Limb (tissue), 2 donors: ENCODE measurements at regions not wholly inside any gene's neighbourhood (a gene's known extent, or its start where the extent isn't known, plus 50 kb on each side); places are given as distances from the start of the nearest gene placed in this dataset.

Source experiments
- DNase-seq, 2 donors: peaks; one replicate each; pipeline ENCODE4 v3.0.0-alpha.2; 2016; ENCODE audit errors: extremely low spot score in 2 of 2

DNA sequence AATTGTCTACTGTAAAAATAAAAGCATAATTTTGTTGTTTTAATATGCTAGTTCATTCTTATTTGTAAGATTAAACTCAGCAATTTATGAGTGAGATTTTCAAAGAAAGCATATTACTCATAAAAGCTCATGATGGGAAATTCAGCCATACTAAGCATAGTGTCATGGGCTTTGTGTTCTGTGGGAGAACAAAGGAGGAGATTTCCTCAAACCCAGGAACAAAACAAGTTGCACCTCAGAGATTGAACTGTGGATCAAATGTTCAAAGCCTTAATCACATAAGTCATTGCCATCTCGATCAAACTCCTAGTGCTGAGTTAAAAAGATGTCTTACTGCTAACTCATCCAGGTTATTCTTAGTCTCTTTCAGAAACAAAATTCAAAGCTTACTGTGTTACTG lies 85.6 kb upstream of the PDZRN3 start:
- no peak for DNase-seq

DNA sequence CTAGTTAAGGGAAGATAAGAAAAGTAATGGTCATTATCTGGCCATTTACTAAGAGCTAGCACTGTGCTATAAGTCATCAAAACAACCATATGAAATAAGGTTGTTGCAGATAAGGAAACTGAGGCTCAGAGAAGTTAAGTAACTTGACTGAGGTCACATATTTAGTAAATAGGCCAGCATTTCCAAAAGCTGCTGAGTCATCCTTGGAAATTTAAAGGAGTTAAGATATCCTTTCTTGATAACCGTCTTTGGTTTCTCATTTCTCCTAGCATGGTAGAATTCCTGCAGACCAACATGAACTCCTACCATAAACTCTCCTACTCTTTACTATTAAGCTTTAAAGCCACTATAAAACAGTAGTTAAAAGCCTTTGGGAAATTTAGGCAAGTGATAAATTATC lies 85.0 kb upstream of the PDZRN3 start:
- no peak for DNase-seq

DNA sequence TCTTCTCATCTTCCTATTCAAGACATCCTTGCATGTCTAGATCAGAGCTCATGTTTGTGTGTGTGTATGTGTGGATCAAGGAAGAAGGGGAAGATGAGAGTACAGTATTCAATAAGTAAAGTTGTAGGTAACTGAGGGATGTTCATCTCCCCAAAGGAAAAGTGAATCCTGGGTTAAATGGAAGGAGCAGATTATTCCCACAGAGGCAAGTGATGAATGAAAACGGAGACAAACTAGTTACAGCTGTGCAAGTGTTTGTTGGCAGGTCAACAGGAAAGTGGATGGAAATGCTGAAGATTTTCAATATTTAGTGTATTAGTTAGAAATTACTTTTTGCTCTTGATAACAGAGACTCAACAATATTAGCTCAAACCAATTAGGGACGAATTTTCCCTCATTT lies 84.2 kb upstream of the PDZRN3 start:
- no peak for DNase-seq

DNA sequence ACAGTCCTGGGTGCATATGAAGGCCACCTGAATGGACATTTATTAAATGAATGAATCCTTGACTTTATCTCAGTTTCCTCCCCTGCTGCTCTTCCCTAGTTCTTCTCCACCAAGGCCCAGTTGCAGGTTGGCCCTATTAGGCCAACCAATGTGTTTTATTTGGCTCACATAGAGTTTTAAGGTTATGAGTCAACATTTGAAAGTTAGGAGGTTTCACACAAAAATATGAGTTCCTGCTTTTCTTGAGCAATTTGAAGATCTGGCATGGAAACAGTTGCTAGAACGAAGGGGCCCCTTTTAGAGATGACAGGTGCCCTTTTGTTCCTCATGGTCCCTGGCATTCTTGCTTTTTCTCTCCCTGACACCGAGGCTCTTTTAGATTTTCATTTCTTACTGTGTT lies 83.0 kb upstream of the PDZRN3 start:
- DNase-seq, result no peak

DNA sequence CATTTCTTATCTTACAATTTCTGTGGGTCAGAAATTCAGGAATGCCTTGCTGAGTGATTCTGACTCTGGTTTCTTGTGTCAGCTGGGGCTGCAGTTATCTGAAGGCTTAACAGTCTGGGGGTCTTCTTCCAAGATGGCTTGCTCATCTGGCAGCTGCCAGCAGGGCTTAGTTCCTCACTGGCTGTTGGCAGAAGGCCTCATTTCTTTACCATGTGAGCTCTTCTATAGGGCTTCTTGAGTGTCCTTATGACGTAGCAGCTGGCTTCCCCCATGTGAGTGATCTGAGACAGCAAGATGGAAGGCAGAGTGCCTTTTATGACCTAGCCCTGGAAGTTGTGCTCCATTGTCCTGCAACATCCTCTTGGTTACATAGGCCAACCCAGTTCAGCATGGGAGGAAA lies 82.0 kb upstream of the PDZRN3 start:
- no peak for DNase-seq

DNA sequence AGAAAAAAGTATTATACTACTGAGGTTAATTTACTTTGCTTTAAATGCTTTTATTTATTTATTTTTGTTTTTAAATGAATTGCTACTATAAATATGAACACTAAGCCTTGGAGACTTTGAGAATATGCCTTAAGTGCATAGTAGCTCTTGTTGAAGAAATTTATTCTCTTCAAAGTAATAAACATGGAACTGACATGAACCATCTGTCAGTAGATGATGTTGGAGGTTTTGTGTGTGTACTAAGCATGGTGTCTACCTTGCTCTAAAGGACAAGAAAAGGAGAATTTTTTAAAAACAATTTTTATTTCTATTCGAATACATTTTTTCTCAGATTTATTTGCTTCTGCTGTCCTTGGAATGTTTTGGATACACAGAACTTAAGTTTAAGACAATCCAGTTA lies 81.1 kb upstream of the PDZRN3 start:
- no peak for DNase-seq

DNA sequence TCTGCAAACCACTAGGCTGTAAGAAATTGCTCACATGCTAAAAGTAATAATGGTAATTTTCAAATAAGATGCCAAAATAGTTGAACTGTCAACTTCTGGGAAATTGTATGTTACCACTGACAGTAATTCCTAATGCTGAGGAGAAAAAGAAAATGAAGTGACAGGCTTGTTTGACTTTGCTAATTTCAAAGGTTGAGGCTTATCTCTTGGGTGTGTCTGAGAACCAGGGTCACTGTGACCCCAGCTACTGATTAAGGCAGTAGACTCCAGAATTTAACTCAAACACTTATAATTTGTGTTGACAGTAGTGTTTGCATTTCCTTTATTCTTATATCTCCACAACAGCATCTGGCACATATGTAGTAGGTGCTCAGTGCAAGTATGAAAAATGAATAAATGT lies 74.6 kb upstream of the PDZRN3 start:
- no peak for DNase-seq

DNA sequence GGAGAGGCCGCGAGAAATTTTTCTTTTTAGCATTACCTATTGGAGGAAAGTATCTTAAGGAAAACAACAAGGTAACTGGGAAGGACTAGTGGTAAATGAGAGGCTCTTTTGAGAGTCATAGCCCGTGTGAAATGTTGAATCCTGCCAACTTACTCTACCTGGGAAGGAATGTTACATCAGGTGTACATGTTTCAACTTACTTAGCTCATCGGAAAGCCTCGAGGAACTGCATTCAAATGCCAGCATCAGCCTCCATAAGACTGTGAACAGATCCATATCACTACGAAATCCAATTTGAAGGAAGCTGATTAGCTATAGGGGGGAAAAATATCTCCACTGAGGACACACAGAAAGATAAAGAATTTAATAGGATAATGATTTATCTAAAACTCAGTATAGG lies 72.3 kb upstream of the PDZRN3 start:
- no peak for DNase-seq

DNA sequence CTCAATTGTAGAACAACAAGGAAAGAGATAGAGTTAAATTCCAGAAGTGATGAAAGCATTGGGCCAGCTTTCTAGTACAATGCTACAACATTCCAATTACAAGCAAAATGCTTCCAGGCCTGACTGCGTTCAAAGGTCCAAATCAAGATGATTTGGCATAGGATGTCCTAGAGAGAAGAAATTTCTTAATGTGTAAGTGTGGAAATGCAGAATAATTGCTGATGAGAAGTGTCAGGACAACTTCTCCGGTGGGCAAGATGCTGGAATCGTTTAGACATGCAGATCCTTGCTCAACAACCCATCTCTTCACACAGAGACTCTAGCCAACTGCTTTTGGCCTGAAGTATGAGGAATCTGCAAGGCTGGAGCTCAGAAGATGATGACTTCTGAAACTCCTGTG lies 71.1 kb upstream of the PDZRN3 start:
- DNase-seq, result no peak

DNA sequence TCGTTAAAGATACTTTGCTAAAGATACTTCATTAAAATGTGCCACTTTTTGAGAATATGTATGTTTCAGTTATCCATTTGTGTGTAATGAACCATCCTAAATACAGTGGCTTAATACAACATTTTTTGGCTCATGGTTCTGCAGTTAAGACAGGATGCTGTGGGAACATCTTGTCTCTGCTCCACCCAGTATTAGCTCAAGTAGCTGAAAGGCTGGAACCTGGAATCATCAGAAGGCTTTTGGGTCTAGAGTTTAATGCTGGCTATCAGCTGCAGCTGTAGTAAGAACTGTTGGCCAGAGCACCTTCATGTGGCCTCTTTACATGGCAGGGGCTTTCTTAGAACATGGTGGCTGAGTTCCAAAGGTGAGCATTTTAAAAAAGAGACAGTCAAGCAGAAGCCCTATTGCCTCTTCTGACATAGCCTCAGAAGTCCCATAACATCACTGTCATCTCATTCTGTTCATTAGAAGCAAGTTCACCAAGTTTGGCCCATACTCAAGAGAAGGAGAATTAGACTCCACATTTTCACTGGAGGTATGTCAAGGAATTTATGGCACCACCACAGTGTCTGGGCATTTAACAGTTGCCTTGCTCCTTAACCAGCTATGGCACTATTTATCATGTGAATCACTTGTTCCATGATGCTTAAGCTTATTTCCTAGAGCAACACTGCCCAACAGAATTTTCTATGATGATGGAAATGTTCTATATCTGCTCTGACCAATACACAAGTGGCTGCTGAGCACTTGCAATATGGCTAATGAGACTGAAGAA lies 70.4 kb upstream of the PDZRN3 start:
- DNase-seq, result no peak

DNA sequence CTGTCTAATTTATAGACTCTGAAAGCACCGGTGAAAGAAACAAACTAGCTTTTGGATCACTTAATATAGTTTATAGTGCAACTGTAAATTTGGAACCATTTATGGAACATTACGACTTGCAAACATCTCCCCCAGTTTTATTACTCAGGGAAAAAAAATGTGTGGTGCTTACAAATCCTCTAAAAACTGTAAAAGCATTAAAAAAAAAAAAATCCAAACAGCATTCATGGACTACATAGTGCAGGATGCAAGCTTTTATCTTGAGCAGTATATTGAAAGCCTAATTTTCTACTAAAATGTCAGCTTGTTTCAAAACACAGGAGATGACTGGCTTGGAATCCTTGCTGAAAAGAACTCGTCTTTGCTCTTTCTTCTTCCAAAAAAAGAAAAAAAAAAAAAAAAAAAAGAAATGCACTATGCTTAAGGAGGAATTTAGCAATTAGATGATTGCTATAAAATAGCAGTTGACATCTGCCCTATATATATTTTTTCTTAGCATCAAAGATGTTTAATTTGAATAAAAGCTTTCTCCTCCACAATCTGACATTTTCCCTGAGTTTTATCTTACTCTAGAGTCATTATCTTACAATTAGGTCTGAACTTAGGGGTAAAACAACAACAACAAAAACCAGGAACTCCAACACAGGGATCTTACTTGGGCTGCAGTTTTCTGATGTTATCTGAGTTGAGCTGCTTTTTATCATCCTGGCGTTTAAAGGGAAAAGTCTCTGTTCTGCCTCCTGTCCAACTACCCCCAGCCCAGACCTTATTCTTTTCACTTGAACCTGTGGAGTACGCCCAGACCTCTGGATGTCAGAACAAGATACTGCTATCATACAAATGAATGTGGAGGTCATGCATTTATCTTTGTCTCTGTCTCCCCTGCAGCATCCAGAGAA lies 62.6 kb upstream of the PDZRN3 start:
- DNase-seq, result no peak

DNA sequence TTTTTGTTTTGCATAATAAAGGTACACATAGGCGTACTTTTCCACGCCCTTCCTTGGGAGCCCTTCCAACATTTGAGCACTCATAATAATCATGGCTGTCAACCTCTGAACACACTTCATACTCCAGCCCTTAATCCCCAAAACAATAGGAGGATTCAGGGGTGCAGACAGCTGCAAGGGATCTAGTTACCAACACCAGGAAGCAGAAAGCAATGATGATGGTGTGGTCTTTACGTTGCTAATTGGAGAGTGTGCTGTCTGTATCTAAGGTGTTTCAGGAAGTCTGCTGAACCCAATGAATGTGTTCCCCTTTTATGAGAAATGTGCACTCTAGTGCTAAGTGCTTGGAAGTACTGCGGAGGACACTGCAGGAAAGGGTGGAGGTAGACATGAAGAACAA lies 60.3 kb upstream of the PDZRN3 start:
- DNase-seq, result no peak

DNA sequence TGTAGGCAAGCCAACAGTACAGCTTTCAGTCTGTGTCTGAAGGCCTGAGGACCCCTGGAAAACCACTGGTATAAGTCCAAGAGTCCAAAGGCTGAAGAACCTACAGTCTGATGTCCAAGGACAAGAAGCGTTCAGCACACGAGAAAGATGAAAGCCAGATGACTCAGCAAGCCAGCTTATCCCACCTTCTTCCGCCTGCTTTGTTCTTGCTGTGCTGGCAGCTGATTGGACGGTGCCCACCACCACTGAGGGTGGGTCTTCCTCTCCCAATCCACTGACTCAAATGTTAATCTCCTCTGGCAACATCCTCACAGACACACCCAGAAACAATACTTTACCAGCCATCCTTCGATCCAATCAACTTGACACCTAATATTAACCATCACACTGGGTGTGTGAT lies 59.0 kb upstream of the PDZRN3 start:
- DNase-seq, result no peak

DNA sequence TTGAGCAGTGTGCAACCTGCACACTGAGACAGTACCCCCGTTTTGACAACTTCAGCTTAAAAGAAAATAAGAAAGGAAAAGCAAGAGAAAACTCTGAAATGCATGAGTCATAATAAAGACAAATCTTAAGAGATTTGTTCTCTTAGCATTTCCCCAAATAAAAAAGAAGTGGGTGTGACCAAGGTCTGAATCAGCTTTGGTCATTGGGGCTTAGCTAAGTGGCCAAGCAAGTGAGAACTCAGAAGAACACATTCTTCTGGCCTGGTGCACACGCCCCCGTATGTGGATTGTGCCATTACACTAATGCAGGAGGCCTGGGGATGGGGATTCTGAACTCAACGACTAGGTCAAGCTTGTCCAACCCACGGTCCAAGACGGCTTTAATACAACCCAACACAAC lies 56.9 kb upstream of the PDZRN3 start:
- DNase-seq, result no peak

DNA sequence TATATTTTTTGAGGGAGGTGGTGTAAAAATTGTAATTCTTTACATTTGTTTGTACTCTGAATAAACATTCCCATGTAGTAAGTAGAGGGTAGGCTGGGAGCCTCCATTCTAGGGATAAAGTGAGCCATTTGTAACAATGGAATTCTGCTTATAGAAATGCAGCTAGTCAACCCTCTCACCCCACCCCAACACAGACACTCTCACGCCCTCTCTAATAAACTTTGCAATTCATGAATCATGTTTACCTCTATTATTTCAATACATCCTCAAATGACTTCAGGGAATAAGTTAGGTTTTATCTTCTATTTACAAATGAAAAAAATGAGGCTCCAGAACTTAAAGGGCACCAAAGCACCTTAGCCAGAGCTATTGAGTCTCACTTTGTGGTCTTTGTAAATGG lies 56.5 kb upstream of the PDZRN3 start:
- DNase-seq, result no peak

DNA sequence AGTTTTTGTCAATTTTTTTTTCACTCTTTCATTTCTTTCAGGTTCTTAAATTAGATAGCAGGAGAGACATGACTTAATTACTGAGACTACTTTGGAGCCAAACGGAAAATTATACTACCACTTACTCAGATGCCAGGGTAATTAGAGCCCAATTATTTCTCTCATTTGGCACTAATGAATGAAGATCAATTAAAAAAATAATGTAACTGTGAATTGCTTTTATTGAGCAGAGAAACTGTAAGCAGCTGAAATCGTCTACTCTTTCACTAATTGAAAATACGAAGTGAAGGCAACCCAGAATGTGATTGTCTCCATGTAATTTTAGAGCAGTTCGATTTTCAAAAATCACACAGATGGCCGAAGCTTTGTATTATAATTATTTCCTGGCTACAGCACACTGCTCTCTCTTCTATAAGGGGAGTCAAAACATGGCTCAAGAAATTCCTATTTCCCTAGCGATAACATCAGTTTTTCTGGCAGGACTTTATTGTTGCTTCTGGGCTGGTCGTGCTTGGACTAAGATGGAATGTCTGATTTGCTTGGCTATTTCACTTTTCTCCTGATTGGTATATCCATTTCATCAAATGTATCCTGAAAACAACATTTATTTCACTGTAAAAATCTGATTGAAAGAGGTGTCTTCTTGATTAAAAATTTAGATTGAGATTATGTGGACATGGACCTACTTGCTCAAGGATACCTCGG lies 55.8 kb upstream of the PDZRN3 start:
- no peak for DNase-seq

DNA sequence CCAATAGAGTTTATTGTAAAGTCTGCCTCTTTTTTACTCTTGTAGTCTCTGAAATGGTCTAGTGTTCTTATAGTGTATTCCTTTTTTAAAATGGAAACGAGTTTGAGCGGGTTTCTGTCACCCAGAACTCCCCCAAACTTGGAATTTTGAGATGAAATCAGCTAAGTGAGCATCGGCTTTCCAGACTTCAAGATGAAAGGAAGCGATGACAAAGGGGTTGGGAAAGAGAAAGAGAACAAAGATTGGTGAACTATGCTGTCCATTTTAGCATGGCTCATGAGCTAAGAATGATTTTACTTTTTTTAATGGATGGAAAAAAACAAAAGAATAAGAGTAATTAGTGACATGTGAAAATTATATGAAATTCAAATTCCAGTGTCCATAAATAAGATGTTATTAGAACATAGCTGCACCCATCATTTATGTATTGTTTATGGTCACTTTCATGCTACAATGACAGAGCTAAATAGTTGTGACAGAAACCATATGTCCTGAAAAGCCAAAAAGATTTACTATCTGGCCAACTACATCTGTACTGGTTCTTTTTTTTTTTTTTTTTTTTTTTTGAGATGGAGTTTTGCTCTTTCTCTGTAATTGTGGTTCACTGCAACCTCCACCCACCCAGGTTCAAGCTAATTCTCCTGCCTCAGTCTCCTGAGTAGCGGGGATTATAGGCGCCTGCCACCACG lies 52.7 kb upstream of the PDZRN3 start:
- DNase-seq, result no peak
